Adrenal gland (tissue), 9 donors: ENCODE measurements at regions not wholly inside any gene's neighbourhood (a gene's known extent, or its start where the extent isn't known, plus 50 kb on each side); places are given as distances from the start of the nearest gene placed in this dataset.

ENCODE experiments used
- DNase-seq, 7 donors: peaks; one replicate each; pipeline ENCODE4 v3.0.0-alpha.2; 2019 to 2020
- H3K27ac ChIP-seq, 5 donors: fragments of 200-600 bp; sonication (generic) in 4 of 5; 1 replicate in 3 of 5; 2 replicates in 2 of 5; pipeline versions ENCODE4 v1.5.1 to v1.8.0; 2016 to 2020; ENCODE audit warnings: mild to moderate bottlenecking in 1 of 5
- H3K27me3 ChIP-seq: fragments of 200-600 bp; 2 replicates; pipeline ENCODE4 v1.8.0; 2021
- H3K36me3 ChIP-seq, 2 donors: fragments of 200-600 bp; replicated peaks in 1 of 2; 1 replicate in 1 of 2; 2 replicates in 1 of 2; pipeline versions ENCODE4 v1.5.1 to v1.8.0; 2018 to 2022
- H3K4me1 ChIP-seq, 2 donors: fragments of 200-600 bp; replicated peaks in 1 of 2; 1 replicate in 1 of 2; 2 replicates in 1 of 2; pipeline versions ENCODE4 v1.5.1 to v1.8.0; 2018 to 2021
- H3K4me3 ChIP-seq, 4 donors: fragments of 200-600 bp; sonication (generic) in 3 of 4; one replicate each; pipeline ENCODE4 v1.5.1; 2016 to 2018
- H3K9me3 ChIP-seq, 3 donors: fragments of 200-600 bp; sonication (generic) in 1 of 3; replicated peaks in 1 of 3; 1 replicate in 2 of 3; 2 replicates in 1 of 3; pipeline versions ENCODE4 v1.5.1 to v1.8.0; 2016 to 2021
- CTCF ChIP-seq, 6 experiments: fragments of 450-650 bp in 4 of 6; fragments of 200-600 bp in 2 of 6; sonication (generic) in 1 of 6; IDR thresholded peaks; 1 replicate in 5 of 6; 2 replicates in 1 of 6; pipeline versions ENCODE4 v1.5.1 to v1.8.0; 2016 to 2021; ENCODE audit warnings: antibody characterized with exemption in 6 of 6, mild to moderate bottlenecking in 2 of 6, moderate library complexity in 1 of 6
- POLR2A ChIP-seq, 2 donors: fragments of 450-650 bp; IDR thresholded peaks; one replicate each; pipeline ENCODE4 v1.6.1; 2017; ENCODE audit warnings: antibody characterized with exemption in 2 of 2, mild to moderate bottlenecking in 2 of 2, moderate library complexity in 1 of 2
- WGBS, 4 donors: extraction: QIAGEN DNeasy Blood & Tissue Kit in 2 of 4; methylation state at CpG; one replicate each; pipeline versions ENCODE4 v1.1.5 to v1.1.7; 2013 to 2017; 5-methylcytosine and 5-hydroxymethylcytosine counted together
- intact Hi-C, 2 donors: fragments of 100-400 bp; cut with DNase I; formaldehyde crosslinking; loops; one replicate each; pipeline versions ENCODE4 v1.14.1 to v1.15.0; 2022 to 2023
- donor health status: healthy with polysubstance abuse.
- donor health status: Bipolar disorder and iron deficiency.
- donor health status: DM: yes; HTN: yes; CAD: no.
- donor health status: DM: no; HTN: no; CAD: no.
- donor health status: DM: no; HTN: no; CAD: no.

GRCh38 chr11:92881940-92882450 lies 87.5 kb upstream of the MTNR1B start:
- intact Hi-C loops, result no loop called here
- Histone ChIP-seq H3K9me3 (no peaks in the 10 kb centered on the region), H3K36me3 (no peaks in the 10 kb centered on the region)

DNA sequence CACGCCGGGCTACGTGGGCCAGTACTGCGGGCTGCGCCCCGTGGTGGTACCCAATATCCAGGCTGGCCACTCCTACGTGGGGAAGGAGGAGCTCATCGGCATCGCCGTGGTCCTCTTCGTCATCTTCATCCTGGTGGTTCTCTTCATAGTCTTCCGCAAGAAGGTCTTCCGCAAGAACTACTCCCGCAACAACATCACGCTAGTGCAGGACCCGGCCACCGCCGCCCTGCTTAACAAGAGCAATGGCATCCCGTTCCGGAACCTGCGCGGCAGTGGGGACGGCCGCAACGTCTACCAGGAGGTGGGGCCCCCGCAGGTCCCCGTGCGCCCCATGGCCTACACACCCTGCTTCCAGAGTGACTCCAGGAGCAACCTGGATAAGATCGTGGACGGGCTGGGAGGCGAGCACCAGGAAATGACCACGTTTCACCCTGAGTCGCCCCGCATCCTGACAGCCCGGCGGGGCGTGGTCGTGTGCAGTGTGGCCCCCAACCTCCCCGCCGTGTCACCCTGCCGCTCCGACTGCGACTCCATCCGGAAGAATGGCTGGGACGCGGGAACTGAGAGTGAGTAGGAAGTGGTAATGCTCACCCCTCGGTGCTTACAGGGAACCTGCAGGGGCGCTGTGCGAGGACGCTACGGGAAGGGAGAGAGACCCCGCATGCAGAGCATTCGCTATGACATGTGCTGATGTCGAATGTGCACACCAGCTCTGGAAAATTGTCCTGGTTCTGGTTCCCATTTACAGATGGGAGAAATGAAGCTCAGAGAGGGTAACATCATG lies 86.4 kb upstream of the MTNR1B start:
- intact Hi-C loops, result no loop called here
- H3K27ac ChIP-seq, result no peak overlapping the region
- no peak for TF ChIP-seq CTCF (IDR thresholded peaks at IDR 0.05)
- no peak for TF ChIP-seq POLR2A (IDR thresholded peaks at IDR 0.05)
- no peaks in the 10 kb centered on the region for H3K36me3 ChIP-seq
- 90 to 95% (median 93%) methylated on average over 48 to 54 of the region's 54 CpGs for WGBS, 4 donors
- no peaks in the 10 kb centered on the region for H3K4me1 ChIP-seq
- H3K4me3 ChIP-seq, result no peak overlapping the region
- no peaks in the 10 kb centered on the region for H3K9me3 ChIP-seq
- no peaks in the 10 kb centered on the region for H3K27me3 ChIP-seq
- no peak for DNase-seq

More at GRCh38 chr11:92881940-92882450, 87.5 kb upstream of the MTNR1B start:
- no peak overlapping the region for H3K27ac ChIP-seq
- DNase-seq, result no peak
- no peak overlapping the region for H3K4me3 ChIP-seq
- no peaks in the 10 kb centered on the region for H3K27me3 ChIP-seq
- TF ChIP-seq POLR2A (IDR thresholded peaks at IDR 0.05) (no peak), CTCF (IDR thresholded peaks at IDR 0.05) (no peak)
- no peaks in the 10 kb centered on the region for H3K4me1 ChIP-seq
- 82 to 90% (median 87%) methylated on average over 4 of the region's 4 CpGs for WGBS, 4 donors

GRCh38 chr11:92885600-92885999 lies 83.9 kb upstream of the MTNR1B start:
- Histone ChIP-seq H3K27ac (no peak overlapping the region), H3K4me1 (no peaks in the 10 kb centered on the region), H3K36me3 (no peaks in the 10 kb centered on the region), H3K27me3 (no peaks in the 10 kb centered on the region), H3K4me3 (no peak overlapping the region), H3K9me3 (no peaks in the 10 kb centered on the region)
- DNase-seq, result no peak
- 59 to 77% (median 67%) methylated on average over 4 of the region's 4 CpGs for WGBS, 4 donors
- intact Hi-C loops, result no loop called here
- TF ChIP-seq POLR2A (IDR thresholded peaks at IDR 0.05) (no peak), CTCF (IDR thresholded peaks at IDR 0.05) (no peak)

GRCh38 chr11:92886243-92886905 lies 83.1 kb upstream of the MTNR1B start:
- H3K36me3 ChIP-seq, result no peaks in the 10 kb centered on the region
- H3K9me3 ChIP-seq, result no peaks in the 10 kb centered on the region
- DNase-seq, result peak; percentile 21 to 60 (median 38)
- no peaks in the 10 kb centered on the region for H3K27me3 ChIP-seq
- no peak overlapping the region for H3K27ac ChIP-seq
- TF ChIP-seq POLR2A (IDR thresholded peaks at IDR 0.05), result no peak
- peak; percentile 45 to 67 (median 60) for TF ChIP-seq CTCF (IDR thresholded peaks at IDR 0.05)
- intact Hi-C loops, result no loop called here
- no peaks in the 10 kb centered on the region for H3K4me1 ChIP-seq
- 11 to 36% (median 22%) methylated on average over 4 of the region's 4 CpGs for WGBS, 4 donors
- H3K4me3 ChIP-seq, result no peak overlapping the region
